K562 (cell line): ENCODE measurements at regions not wholly inside any gene's neighbourhood (a gene's known extent, or its start where the extent isn't known, plus 50 kb on each side); places are given as distances from the start of the nearest gene placed in this dataset.

Experiments used
- ATAC-seq: fragments of 200-7000 bp; cut with Tn5 transposase; 3 replicates; pipeline ENCODE4 v1.9.1; 2020; ENCODE audit warnings: moderate library complexity
- BruUV-seq: library from RNA; stranded (reverse); fragments of 400-500 nt; replicated peaks from 2 replicates; lab custom pipeline; 2021; lab: Mats Ljungman, UMichigan
- CTCF ChIA-PET: fragments of 300-600 bp; formaldehyde crosslinking; extraction: SDS; loops from one replicate; lab custom pipeline; 2021; ENCODE audit warnings: low intra/inter-chr PET ratio; lab: Yijun Ruan, JAX
- POLR2A ChIA-PET: fragments of 300-600, 350-650 bp; sonication (Branson Sonifier 250); formaldehyde crosslinking; extraction: SDS; loops from one replicate; lab custom pipeline; 2021; ENCODE audit warnings: antibody characterized with exemption, inconsistent platforms; lab: Yijun Ruan, JAX
- DNase-seq, 4 experiments: peaks; one replicate each; pipeline versions ENCODE4 v3.0.0 to v3.0.0-alpha.2; 2011 to 2018; ENCODE audit warnings: low spot score in 3 of 4, mixed read lengths in 3 of 4; ENCODE audit errors: extremely low read depth in 1 of 4
- FAIRE-seq: peaks from 2 replicates; lab custom pipeline; 2011; peaks lifted over from hg19 to GRCh38; lab: Jason Lieb, UNC
- H2AFZ ChIP-seq: 2 replicates; pipeline ENCODE4 v1.6.0; 2011; ENCODE audit warnings: low read depth, low read length, control low read depth, inconsistent platforms
- H3K27ac ChIP-seq: fragments of 200-600 bp; 3 replicates; pipeline ENCODE4 v1.8.0; 2011; ENCODE audit warnings: low read depth, mild to moderate bottlenecking, control low read depth, inconsistent platforms, low read length, moderate library complexity, mixed read lengths; ENCODE audit errors: extremely low read depth
- H3K27me3 ChIP-seq, 2 experiments: fragments of 300-600 bp in 1 of 2; 2 replicates in 1 of 2; 3 replicates in 1 of 2; pipeline versions ENCODE4 v1.6.0 to v1.8.0; 2011; ENCODE audit warnings: inconsistent platforms in 2 of 2, low read length in 2 of 2, mild to moderate bottlenecking in 1 of 2, mixed read lengths in 1 of 2, moderate library complexity in 1 of 2; ENCODE audit not compliant: control insufficient read depth in 2 of 2, insufficient read depth in 2 of 2
- H3K36me3 ChIP-seq: fragments of 300-600 bp; 3 replicates; pipeline ENCODE4 v1.8.0; 2011; ENCODE audit warnings: mild to moderate bottlenecking, low read length, inconsistent platforms; ENCODE audit not compliant: control insufficient read depth, insufficient read depth
- H3K4me1 ChIP-seq, 2 experiments: fragments of 200-600 bp in 1 of 2; replicated peaks in 1 of 2; 2 replicates in 1 of 2; 3 replicates in 1 of 2; pipeline versions ENCODE4 v1.5.1 to v1.8.0; 2011; ENCODE audit warnings: inconsistent platforms in 2 of 2, low read length in 2 of 2, mild to moderate bottlenecking in 1 of 2, mixed read lengths in 1 of 2, moderate library complexity in 1 of 2; ENCODE audit not compliant: control insufficient read depth in 2 of 2, insufficient read depth in 2 of 2
- H3K4me2 ChIP-seq: 2 replicates; pipeline ENCODE4 v1.6.1; 2011; ENCODE audit warnings: low read length, control low read depth, inconsistent platforms, mixed read lengths; ENCODE audit not compliant: insufficient read depth
- H3K4me3 ChIP-seq: fragments of 200-600 bp; sonication (generic), shearing (Covaris generic); 2 replicates; pipeline ENCODE4 v1.5.1; 2016; ENCODE audit warnings: control low read depth, inconsistent platforms
- H3K79me2 ChIP-seq: fragments of 200-600 bp; 3 replicates; pipeline ENCODE4 v1.8.0; 2011; ENCODE audit warnings: low read length, inconsistent platforms; ENCODE audit not compliant: control insufficient read depth, insufficient read depth
- H3K9ac ChIP-seq, 2 experiments: 2 replicates each; pipeline versions ENCODE4 v1.6.0 to v1.6.1; 2011; ENCODE audit warnings: low read depth in 2 of 2, low read length in 2 of 2, control low read depth in 1 of 2, inconsistent platforms in 1 of 2, mild to moderate bottlenecking in 1 of 2, mixed read lengths in 1 of 2; ENCODE audit not compliant: insufficient read depth in 1 of 2
- H3K9me1 ChIP-seq: one replicate; pipeline ENCODE4 v1.6.0; 2011; ENCODE audit warnings: inconsistent platforms, mild to moderate bottlenecking, low read length, moderate library complexity; ENCODE audit not compliant: control insufficient read depth, insufficient read depth
- H3K9me3 ChIP-seq: replicated peaks from 2 replicates; pipeline ENCODE4 v1.5.1; 2011; ENCODE audit warnings: low read depth, low read length, inconsistent platforms; ENCODE audit not compliant: control insufficient read depth, insufficient read depth
- H4K20me1 ChIP-seq: replicated peaks from 2 replicates; pipeline ENCODE4 v1.6.1; 2011; ENCODE audit warnings: low read length, inconsistent platforms, mixed read lengths; ENCODE audit not compliant: control insufficient read depth, insufficient read depth
- CC2D1A ChIP-seq: fragments of 450-650 bp; IDR thresholded peaks from 2 replicates; pipeline ENCODE4 v1.6.1; 2017; ENCODE audit warnings: mild to moderate bottlenecking
- MCM5 ChIP-seq: fragments of 450-650 bp; IDR thresholded peaks from 2 replicates; pipeline ENCODE4 v1.6.1; 2016; ENCODE audit warnings: low read depth
- NCOA1 ChIP-seq: fragments of 450-650 bp; IDR thresholded peaks from 2 replicates; pipeline ENCODE4 v1.6.1; 2016; ENCODE audit warnings: low read depth
- TEAD1 ChIP-seq, 2 experiments: fragments of 450-650 bp in 1 of 2; sonication (generic) in 1 of 2; formaldehyde crosslinking; IDR thresholded peaks; 2 replicates each; pipeline versions ENCODE4 v1.4.0 to v1.8.0; 2020 to 2022; ENCODE audit warnings: mild to moderate bottlenecking in 2 of 2, missing genetic modification reagents in 1 of 2
- WGBS: fragments of 100-300 bp; shearing (Covaris generic); methylation state at CpG from one replicate; pipeline ENCODE4 v1.1.6; 2016; ENCODE audit warnings: low coverage, mixed read lengths; ENCODE audit not compliant: insufficient coverage; ENCODE audit errors: missing lambda C conversion rate; 5-methylcytosine and 5-hydroxymethylcytosine counted together
- in situ Hi-C: fragments of 300-500 bp; cut with MboI; formaldehyde crosslinking; loops from 4 replicates; pipeline ENCODE4 v1.15.0; 2018; ENCODE audit warnings: inconsistent platforms, mixed read lengths
- intact Hi-C: fragments of 100-400 bp; cut with micrococcal nuclease; formaldehyde crosslinking; loops from 2 replicates; pipeline ENCODE4 v1.14.2; 2022
- TF ChIP-seq, protein P1 (sequence below): fragments of 450-650 bp; IDR thresholded peaks from 2 replicates; pipeline ENCODE4 v1.6.1; 2016; ENCODE audit warnings: low read depth
- TF ChIP-seq, protein P2 (sequence below): sonication (generic); formaldehyde crosslinking; IDR thresholded peaks from 2 replicates; pipeline ENCODE4 v1.8.0; 2023; ENCODE audit warnings: missing genetic modification reagents, mild to moderate bottlenecking, borderline replicate concordance
- TF ChIP-seq, protein P3 (sequence below), 2 experiments: fragments of 450-650 bp; IDR thresholded peaks; 2 replicates each; pipeline ENCODE4 v1.6.1; 2016

DNA sequence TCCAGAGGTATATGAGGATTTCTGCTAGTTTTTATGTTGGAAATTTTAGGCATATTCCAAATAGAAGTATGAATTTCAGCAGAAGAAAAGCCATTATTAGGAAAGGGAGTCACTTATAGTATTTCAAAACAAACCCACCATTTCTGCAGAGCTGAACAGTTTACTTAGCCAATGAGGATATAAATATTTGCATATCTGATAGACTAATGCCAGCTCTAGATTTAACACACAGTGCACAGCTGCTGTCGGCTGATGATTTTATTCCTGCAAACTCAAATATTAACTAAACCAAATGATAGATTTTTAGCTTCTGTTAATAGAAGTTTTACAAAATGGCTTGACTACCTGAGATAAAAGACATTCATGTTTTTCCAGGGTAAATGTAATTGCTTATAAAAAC is 375.8 kb upstream of the FANCL start:
- no TSS peak for BruUV-seq
- no peak overlapping the region for H3K27ac ChIP-seq
- TF ChIP-seq CC2D1A (no peak), TEAD1 (CRISPR knock-in tag; IDR thresholded peaks at IDR 0.05) (no peak), MCM5 (no peak), NCOA1 (no peak)
- TF ChIP-seq, protein P1, sequence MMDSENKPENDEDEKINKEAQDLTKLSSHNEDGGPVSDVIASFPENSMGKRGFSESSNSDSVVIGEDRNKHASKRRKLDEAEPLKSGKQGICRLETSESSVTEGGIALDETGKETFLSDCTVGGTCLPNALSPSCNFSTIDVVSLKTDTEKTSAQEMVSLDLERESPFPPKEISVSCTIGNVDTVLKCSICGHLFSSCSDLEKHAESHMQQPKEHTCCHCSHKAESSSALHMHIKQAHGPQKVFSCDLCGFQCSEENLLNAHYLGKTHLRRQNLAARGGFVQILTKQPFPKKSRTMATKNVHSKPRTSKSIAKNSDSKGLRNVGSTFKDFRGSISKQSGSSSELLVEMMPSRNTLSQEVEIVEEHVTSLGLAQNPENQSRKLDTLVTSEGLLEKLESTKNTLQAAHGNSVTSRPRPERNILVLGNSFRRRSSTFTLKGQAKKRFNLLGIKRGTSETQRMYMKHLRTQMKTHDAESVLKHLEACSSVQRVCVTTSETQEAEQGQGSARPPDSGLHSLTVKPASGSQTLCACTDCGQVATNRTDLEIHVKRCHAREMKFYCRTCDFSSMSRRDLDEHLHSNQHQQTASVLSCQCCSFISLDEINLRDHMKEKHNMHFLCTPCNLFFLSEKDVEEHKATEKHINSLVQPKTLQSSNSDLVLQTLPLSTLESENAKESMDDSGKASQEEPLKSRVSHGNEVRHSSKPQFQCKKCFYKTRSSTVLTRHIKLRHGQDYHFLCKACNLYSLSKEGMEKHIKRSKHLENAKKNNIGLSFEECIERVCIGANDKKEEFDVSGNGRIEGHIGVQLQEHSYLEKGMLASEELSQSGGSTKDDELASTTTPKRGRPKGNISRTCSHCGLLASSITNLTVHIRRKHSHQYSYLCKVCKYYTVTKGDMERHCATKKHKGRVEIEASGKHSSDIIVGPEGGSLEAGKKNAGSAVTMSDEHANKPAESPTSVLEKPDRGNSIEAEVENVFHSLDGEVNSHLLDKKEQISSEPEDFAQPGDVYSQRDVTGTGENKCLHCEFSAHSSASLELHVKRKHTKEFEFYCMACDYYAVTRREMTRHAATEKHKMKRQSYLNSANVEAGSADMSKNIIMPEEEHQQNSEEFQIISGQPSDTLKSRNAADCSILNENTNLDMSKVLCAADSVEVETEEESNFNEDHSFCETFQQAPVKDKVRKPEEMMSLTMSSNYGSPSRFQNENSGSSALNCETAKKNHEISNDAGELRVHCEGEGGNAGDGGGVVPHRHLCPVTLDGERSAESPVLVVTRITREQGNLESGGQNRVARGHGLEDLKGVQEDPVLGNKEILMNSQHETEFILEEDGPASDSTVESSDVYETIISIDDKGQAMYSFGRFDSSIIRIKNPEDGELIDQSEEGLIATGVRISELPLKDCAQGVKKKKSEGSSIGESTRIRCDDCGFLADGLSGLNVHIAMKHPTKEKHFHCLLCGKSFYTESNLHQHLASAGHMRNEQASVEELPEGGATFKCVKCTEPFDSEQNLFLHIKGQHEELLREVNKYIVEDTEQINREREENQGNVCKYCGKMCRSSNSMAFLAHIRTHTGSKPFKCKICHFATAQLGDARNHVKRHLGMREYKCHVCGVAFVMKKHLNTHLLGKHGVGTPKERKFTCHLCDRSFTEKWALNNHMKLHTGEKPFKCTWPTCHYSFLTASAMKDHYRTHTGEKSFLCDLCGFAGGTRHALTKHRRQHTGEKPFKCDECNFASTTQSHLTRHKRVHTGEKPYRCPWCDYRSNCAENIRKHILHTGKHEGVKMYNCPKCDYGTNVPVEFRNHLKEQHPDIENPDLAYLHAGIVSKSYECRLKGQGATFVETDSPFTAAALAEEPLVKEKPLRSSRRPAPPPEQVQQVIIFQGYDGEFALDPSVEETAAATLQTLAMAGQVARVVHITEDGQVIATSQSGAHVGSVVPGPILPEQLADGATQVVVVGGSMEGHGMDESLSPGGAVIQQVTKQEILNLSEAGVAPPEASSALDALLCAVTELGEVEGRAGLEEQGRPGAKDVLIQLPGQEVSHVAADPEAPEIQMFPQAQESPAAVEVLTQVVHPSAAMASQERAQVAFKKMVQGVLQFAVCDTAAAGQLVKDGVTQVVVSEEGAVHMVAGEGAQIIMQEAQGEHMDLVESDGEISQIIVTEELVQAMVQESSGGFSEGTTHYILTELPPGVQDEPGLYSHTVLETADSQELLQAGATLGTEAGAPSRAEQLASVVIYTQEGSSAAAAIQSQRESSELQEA, result no peak
- TF ChIP-seq, protein P2, sequence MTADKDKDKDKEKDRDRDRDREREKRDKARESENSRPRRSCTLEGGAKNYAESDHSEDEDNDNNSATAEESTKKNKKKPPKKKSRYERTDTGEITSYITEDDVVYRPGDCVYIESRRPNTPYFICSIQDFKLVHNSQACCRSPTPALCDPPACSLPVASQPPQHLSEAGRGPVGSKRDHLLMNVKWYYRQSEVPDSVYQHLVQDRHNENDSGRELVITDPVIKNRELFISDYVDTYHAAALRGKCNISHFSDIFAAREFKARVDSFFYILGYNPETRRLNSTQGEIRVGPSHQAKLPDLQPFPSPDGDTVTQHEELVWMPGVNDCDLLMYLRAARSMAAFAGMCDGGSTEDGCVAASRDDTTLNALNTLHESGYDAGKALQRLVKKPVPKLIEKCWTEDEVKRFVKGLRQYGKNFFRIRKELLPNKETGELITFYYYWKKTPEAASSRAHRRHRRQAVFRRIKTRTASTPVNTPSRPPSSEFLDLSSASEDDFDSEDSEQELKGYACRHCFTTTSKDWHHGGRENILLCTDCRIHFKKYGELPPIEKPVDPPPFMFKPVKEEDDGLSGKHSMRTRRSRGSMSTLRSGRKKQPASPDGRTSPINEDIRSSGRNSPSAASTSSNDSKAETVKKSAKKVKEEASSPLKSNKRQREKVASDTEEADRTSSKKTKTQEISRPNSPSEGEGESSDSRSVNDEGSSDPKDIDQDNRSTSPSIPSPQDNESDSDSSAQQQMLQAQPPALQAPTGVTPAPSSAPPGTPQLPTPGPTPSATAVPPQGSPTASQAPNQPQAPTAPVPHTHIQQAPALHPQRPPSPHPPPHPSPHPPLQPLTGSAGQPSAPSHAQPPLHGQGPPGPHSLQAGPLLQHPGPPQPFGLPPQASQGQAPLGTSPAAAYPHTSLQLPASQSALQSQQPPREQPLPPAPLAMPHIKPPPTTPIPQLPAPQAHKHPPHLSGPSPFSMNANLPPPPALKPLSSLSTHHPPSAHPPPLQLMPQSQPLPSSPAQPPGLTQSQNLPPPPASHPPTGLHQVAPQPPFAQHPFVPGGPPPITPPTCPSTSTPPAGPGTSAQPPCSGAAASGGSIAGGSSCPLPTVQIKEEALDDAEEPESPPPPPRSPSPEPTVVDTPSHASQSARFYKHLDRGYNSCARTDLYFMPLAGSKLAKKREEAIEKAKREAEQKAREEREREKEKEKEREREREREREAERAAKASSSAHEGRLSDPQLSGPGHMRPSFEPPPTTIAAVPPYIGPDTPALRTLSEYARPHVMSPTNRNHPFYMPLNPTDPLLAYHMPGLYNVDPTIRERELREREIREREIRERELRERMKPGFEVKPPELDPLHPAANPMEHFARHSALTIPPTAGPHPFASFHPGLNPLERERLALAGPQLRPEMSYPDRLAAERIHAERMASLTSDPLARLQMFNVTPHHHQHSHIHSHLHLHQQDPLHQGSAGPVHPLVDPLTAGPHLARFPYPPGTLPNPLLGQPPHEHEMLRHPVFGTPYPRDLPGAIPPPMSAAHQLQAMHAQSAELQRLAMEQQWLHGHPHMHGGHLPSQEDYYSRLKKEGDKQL (CRISPR knock-in tag), result no peak
- TF ChIP-seq, protein P3, sequence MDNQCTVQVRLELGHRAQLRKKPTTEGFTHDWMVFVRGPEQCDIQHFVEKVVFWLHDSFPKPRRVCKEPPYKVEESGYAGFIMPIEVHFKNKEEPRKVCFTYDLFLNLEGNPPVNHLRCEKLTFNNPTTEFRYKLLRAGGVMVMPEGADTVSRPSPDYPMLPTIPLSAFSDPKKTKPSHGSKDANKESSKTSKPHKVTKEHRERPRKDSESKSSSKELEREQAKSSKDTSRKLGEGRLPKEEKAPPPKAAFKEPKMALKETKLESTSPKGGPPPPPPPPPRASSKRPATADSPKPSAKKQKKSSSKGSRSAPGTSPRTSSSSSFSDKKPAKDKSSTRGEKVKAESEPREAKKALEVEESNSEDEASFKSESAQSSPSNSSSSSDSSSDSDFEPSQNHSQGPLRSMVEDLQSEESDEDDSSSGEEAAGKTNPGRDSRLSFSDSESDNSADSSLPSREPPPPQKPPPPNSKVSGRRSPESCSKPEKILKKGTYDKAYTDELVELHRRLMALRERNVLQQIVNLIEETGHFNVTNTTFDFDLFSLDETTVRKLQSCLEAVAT (IDR thresholded peaks at IDR 0.05), result no peak

More for the DNA sequence above, 375.8 kb upstream of the FANCL start:
- Histone ChIP-seq H3K9me3 (no peaks in the 10 kb centered on the region), H4K20me1 (no peaks in the 10 kb centered on the region), H3K9me1 (no peaks in the 10 kb centered on the region), H3K9ac (no peak overlapping the region), H3K4me3 (no peak overlapping the region), H3K79me2 (no peaks in the 10 kb centered on the region), H2AFZ (no peak overlapping the region), H3K4me1 (no peaks in the 10 kb centered on the region), H3K27me3 (no peaks in the 10 kb centered on the region), H3K4me2 (no peak overlapping the region), H3K36me3 (no peaks in the 10 kb centered on the region)
- DNase-seq (no peak), ATAC-seq (no peak), FAIRE-seq (no peak)
- intact Hi-C loops, result no loop called here
- 77% methylated on average over 1 of the region's 1 CpG for WGBS
- ChIA-PET CTCF (no interaction called here), POLR2A (interaction anchor here (1.4 kb wide), 1 partner anchor 8 kb away, joined by 3 read pairs; no protein-coding TSS in a partner anchor)
- in situ Hi-C loops, result no loop called here
